HFFc6 (cell line): ENCODE measurements at regions not wholly inside any gene's neighbourhood (a gene's known extent, or its start where the extent isn't known, plus 50 kb on each side); places are given as distances from the start of the nearest gene placed in this dataset.
"Not testable (repeated sequence)": the region's sequence is repeated elsewhere in the genome, so short reads cannot be mapped to it uniquely, and the experiment has no call there.

Source experiments
- DNase-seq: peaks from one replicate; pipeline ENCODE4 v3.0.0-alpha.2; 2018
- H3K27ac Mint-ChIP-seq: 2 replicates; pipeline ENCODE4 v1.8.0; 2020; ENCODE audit warnings: mild to moderate bottlenecking, mixed read lengths
- H3K27me3 Mint-ChIP-seq: 2 replicates; pipeline ENCODE4 v1.8.0; 2021; ENCODE audit warnings: mild to moderate bottlenecking, moderate library complexity, mixed read lengths; ENCODE audit not compliant: insufficient read depth
- H3K36me3 Mint-ChIP-seq: 2 replicates; pipeline ENCODE4 v1.8.0; 2021; ENCODE audit warnings: low read depth, mixed read lengths
- H3K4me1 Mint-ChIP-seq: 2 replicates; pipeline ENCODE4 v1.8.0; 2020; ENCODE audit warnings: low read depth, mixed read lengths
- H3K4me3 Mint-ChIP-seq: 2 replicates; pipeline ENCODE4 v1.8.0; 2020; ENCODE audit warnings: mild to moderate bottlenecking, moderate library complexity, mixed read lengths
- H3K9me3 Mint-ChIP-seq: 2 replicates; pipeline ENCODE4 v1.8.0; 2020; ENCODE audit warnings: mild to moderate bottlenecking, mixed read lengths
- TF ChIP-seq, protein P1 (sequence below): fragments of 200-600 bp; sonication (generic); IDR thresholded peaks from 2 replicates; pipeline ENCODE4 v1.5.0; 2021; ENCODE audit warnings: antibody characterized with exemption, mild to moderate bottlenecking

DNA sequence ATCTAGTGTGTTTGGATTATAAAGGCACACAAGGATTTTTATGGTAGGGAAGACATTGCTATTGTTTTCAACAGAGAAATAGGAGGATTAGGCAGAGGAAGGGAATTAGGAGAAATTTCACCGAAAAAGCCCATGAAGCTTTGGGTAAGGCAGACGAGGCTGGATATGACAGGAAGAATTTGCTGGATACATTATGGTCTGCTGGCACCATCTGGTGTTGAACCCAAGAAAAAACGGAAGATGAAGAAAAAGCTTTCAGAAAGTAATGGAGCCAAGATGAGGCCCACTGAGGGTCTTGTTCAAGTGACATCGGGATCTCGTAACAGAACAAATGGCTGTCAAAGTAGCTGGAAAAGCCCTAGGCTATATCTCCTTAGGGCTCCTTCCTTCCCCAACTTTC lies 56.5 kb downstream of the OR2J2 start:
- Mint-ChIP-seq H3K9me3 (peaks cover 42% of the 10 kb centered on the region), H3K4me3 (no peak overlapping the region), H3K27me3 (no peaks in the 10 kb centered on the region; the same call in 1 of the 2 replicates)

GRCh38 chr6:29230666-29231065 lies 60.0 kb downstream of the OR2J2 start:
- TF ChIP-seq, protein P1, sequence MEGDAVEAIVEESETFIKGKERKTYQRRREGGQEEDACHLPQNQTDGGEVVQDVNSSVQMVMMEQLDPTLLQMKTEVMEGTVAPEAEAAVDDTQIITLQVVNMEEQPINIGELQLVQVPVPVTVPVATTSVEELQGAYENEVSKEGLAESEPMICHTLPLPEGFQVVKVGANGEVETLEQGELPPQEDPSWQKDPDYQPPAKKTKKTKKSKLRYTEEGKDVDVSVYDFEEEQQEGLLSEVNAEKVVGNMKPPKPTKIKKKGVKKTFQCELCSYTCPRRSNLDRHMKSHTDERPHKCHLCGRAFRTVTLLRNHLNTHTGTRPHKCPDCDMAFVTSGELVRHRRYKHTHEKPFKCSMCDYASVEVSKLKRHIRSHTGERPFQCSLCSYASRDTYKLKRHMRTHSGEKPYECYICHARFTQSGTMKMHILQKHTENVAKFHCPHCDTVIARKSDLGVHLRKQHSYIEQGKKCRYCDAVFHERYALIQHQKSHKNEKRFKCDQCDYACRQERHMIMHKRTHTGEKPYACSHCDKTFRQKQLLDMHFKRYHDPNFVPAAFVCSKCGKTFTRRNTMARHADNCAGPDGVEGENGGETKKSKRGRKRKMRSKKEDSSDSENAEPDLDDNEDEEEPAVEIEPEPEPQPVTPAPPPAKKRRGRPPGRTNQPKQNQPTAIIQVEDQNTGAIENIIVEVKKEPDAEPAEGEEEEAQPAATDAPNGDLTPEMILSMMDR: no peak
- Mint-ChIP-seq H3K9me3 (peaks cover 46% of the 10 kb centered on the region), H3K36me3 (no peaks in the 10 kb centered on the region), H3K4me3 (no peak overlapping the region), H3K27me3 (no peaks in the 10 kb centered on the region; the same call in none of the 2 replicates), H3K4me1 (no peaks in the 10 kb centered on the region), H3K27ac (no peak overlapping the region)
- DNase-seq: no peak

More for the DNA sequence above, 56.5 kb downstream of the OR2J2 start:
- Mint-ChIP-seq H3K4me1 (no peaks in the 10 kb centered on the region), H3K27ac (no peak overlapping the region), H3K36me3 (no peaks in the 10 kb centered on the region)
- TF ChIP-seq, protein P1: no peak
- no peak for DNase-seq

DNA sequence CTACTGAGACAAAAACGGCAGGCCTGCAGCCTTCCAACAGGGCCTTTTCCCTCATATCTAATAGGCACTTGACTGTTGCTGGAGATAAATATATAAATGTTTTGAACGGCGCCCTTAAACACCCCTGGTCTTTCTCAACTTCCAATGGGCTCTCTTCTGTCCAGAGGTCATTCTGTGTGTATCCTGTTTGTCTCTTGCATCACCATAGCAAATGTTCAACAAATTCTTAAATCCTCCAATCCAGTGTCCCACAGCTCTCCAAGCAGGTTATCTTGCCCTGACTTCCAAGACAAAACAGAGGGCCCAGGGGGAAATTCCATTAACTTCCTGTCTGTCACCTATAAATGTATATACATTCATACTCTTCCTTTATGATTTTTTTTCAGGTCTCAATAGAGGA lies 62.0 kb downstream of the OR2J2 start:
- no peak overlapping the region for H3K4me3 Mint-ChIP-seq
- H3K9me3 Mint-ChIP-seq: peaks cover 51% of the 10 kb centered on the region
- H3K27me3 Mint-ChIP-seq: no peaks in the 10 kb centered on the region; the same call in none of the 2 replicates
- H3K4me1 Mint-ChIP-seq: no peaks in the 10 kb centered on the region
- no peak for DNase-seq
- no peaks in the 10 kb centered on the region for H3K36me3 Mint-ChIP-seq
- TF ChIP-seq, protein P1: no peak
- H3K27ac Mint-ChIP-seq: no peak overlapping the region

- no peak overlapping the region for H3K27ac Mint-ChIP-seq
- H3K4me3 Mint-ChIP-seq: no peak overlapping the region
- TF ChIP-seq, protein P1: no peak
- peaks cover 61% of the 10 kb centered on the region for H3K9me3 Mint-ChIP-seq
- H3K4me1 Mint-ChIP-seq: no peaks in the 10 kb centered on the region
- DNase-seq: no peak
- no peaks in the 10 kb centered on the region; the same call in 1 of the 2 replicates for H3K27me3 Mint-ChIP-seq
- no peaks in the 10 kb centered on the region for H3K36me3 Mint-ChIP-seq
Observed at GRCh38 chr6:29236060-29236459, 65.4 kb downstream of the OR2J2 start.

DNA sequence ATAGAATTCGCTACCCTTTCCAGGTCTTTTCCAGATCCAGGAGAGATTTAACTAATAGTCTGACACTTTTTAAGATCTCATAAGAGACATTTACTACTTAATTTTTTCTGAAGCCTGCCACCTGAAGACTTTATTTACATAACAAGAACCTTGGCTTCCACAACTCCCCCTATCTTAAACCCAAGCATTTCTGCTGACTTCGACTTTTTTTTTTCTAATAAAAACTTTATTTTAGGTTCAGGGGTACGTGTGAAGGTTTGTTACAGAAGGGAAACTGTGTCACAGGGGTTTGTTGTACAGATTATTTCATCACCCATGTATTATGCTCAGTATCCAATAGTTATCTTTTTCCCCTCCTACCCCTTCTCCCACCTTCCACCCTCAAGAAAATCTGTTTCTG lies 64.9 kb upstream of the OR14J1 start:
- no peaks in the 10 kb centered on the region for H3K4me1 Mint-ChIP-seq

GRCh38 chr6:29243044-29243443 lies 58.5 kb upstream of the OR14J1 start:
- peaks cover 80% of the 10 kb centered on the region for H3K9me3 Mint-ChIP-seq
- H3K4me3 Mint-ChIP-seq, H3K36me3 Mint-ChIP-seq, H3K27me3 Mint-ChIP-seq, DNase-seq, H3K4me1 Mint-ChIP-seq, H3K27ac Mint-ChIP-seq: not testable (repeated sequence)

More for the DNA sequence above, 64.9 kb upstream of the OR14J1 start:
- H3K27me3 Mint-ChIP-seq: no peaks in the 10 kb centered on the region; the same call in 1 of the 2 replicates
- no peak for DNase-seq
- no peak overlapping the region for H3K27ac Mint-ChIP-seq
- TF ChIP-seq, protein P1: no peak
- no peak overlapping the region for H3K4me3 Mint-ChIP-seq
- no peaks in the 10 kb centered on the region for H3K36me3 Mint-ChIP-seq
- peaks cover 62% of the 10 kb centered on the region for H3K9me3 Mint-ChIP-seq
